Smooth muscle cell (in vitro differentiated cells): ENCODE measurements at regions not wholly inside any gene's neighbourhood (a gene's known extent, or its start where the extent isn't known, plus 50 kb on each side); places are given as distances from the start of the nearest gene placed in this dataset.

ENCODE experiments used
- DNase-seq: peaks from one replicate; lab custom pipeline; 2025; ENCODE audit not compliant: unreplicated experiment; lab: John Stamatoyannopoulos, UW
- H2AFZ ChIP-seq: fragments of 200-600 bp; sonication (generic); 2 replicates; pipeline ENCODE4 v1.6.0; 2016; ENCODE audit warnings: antibody characterized with exemption, low read depth, mild to moderate bottlenecking
- H3F3A ChIP-seq: fragments of 200-600 bp; sonication (generic); 2 replicates; pipeline ENCODE4 v1.6.0; 2017; ENCODE audit warnings: antibody characterized with exemption, low read depth
- H3K27ac ChIP-seq: fragments of 200-600 bp; sonication (generic); 2 replicates; pipeline ENCODE4 v1.5.1; 2016; ENCODE audit warnings: low read depth, mild to moderate bottlenecking
- H3K27me3 ChIP-seq: fragments of 200-600 bp; sonication (generic); 2 replicates; pipeline ENCODE4 v1.6.1; 2016; ENCODE audit warnings: low read depth, mild to moderate bottlenecking
- H3K36me3 ChIP-seq: fragments of 200-600 bp; sonication (generic); 2 replicates; pipeline ENCODE4 v1.5.1; 2016; ENCODE audit warnings: low read depth
- H3K4me1 ChIP-seq: fragments of 200-600 bp; sonication (generic); 2 replicates; pipeline ENCODE4 v1.5.1; 2016; ENCODE audit warnings: low read depth
- H3K4me2 ChIP-seq: fragments of 200-600 bp; sonication (generic); 2 replicates; pipeline ENCODE4 v1.6.0; 2016; ENCODE audit warnings: mild to moderate bottlenecking
- H3K4me3 ChIP-seq: fragments of 200-600 bp; sonication (generic); 2 replicates; pipeline ENCODE4 v1.5.1; 2016; ENCODE audit warnings: mild to moderate bottlenecking
- H3K79me2 ChIP-seq: fragments of 200-600 bp; sonication (generic); 2 replicates; pipeline ENCODE4 v1.6.0; 2016; ENCODE audit warnings: low read depth, mild to moderate bottlenecking
- H3K9ac ChIP-seq: fragments of 200-600 bp; sonication (generic); 2 replicates; pipeline ENCODE4 v1.6.0; 2016; ENCODE audit warnings: low read depth
- H3K9me3 ChIP-seq: fragments of 200-600 bp; sonication (generic); replicated peaks from 2 replicates; pipeline ENCODE4 v1.5.1; 2016; ENCODE audit warnings: low read depth
- H4K20me1 ChIP-seq: fragments of 200-600 bp; sonication (generic); 2 replicates; pipeline ENCODE4 v1.6.0; 2016; ENCODE audit warnings: low read depth
- CTCF ChIP-seq: fragments of 200-600 bp; sonication (generic); IDR thresholded peaks from 2 replicates; pipeline ENCODE4 v1.5.1; 2017; ENCODE audit warnings: borderline replicate concordance, mild to moderate bottlenecking, antibody characterized with exemption; ENCODE audit not compliant: insufficient read depth, poor library complexity, severe bottlenecking
- WGBS: methylation state at CpG from one replicate; pipeline ENCODE4 v1.1.7; 2016; ENCODE audit warnings: low lambda C conversion rate; 5-methylcytosine and 5-hydroxymethylcytosine counted together

DNA sequence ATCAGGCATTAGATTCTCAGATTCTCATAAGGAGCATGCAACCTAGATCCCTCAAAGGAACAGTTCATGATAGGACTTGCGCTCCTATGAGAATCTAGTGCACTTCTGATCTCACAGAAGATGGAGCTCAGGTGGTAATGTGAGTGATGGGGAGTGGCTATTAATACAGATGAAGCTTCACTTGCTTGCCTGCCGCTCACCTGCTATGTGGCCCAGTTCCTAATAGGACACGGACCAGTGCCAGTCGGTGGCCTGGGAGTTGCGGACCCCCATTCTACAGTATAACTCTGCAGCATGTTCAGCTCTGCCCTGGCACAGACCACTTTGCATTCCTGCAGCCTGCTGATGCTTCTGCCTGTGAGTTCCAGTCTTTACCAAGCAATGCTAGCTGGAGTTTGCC lies 581.3 kb upstream of the KLF4 start:
- H3K4me1 ChIP-seq, result no peaks in the 10 kb centered on the region
- H3K9ac ChIP-seq, result no peak overlapping the region
- H4K20me1 ChIP-seq, result no peaks in the 10 kb centered on the region
- H3K4me2 ChIP-seq, result no peak overlapping the region
- no peaks in the 10 kb centered on the region for H3F3A ChIP-seq
- no peaks in the 10 kb centered on the region for H3K36me3 ChIP-seq
- H3K4me3 ChIP-seq, result no peak overlapping the region
- no peak overlapping the region for H2AFZ ChIP-seq
- DNase-seq, result no peak
- H3K27me3 ChIP-seq, result no peaks in the 10 kb centered on the region
- no peaks in the 10 kb centered on the region for H3K79me2 ChIP-seq
- no peak overlapping the region for H3K27ac ChIP-seq
- TF ChIP-seq CTCF, result no peak
- H3K9me3 ChIP-seq, result no peaks in the 10 kb centered on the region
- 97% methylated on average over 5 of the region's 5 CpGs for WGBS

DNA sequence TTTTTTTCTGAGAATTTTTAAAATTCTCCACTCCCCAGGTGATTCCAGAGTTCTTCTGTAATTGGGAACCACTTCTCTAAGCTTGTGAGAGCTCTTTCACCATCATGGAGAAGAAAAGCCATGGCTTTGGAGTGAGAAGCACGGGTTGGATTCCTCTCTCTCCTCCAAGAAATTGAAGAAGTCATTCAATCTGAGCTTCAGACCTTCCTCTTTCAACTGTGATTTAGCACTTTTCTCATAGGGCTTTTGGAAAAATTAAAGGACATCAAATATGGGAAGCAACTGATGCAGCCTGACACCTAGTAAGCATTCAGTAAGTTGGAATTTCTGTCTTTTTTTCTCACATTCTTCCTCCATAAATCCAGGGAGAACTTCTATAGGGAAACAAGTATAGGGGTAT lies 580.4 kb upstream of the KLF4 start:
- H4K20me1 ChIP-seq, result no peaks in the 10 kb centered on the region
- no peaks in the 10 kb centered on the region for H3K9me3 ChIP-seq
- no peak overlapping the region for H2AFZ ChIP-seq
- no peaks in the 10 kb centered on the region for H3K27me3 ChIP-seq
- 86% methylated on average over 1 of the region's 1 CpG for WGBS
- no peaks in the 10 kb centered on the region for H3F3A ChIP-seq
- H3K4me1 ChIP-seq, result no peaks in the 10 kb centered on the region
- no peak overlapping the region for H3K9ac ChIP-seq
- no peak for DNase-seq
- H3K27ac ChIP-seq, result no peak overlapping the region
- H3K4me3 ChIP-seq, result no peak overlapping the region
- no peaks in the 10 kb centered on the region for H3K79me2 ChIP-seq
- H3K4me2 ChIP-seq, result no peak overlapping the region
- no peak for TF ChIP-seq CTCF
- H3K36me3 ChIP-seq, result no peaks in the 10 kb centered on the region

DNA sequence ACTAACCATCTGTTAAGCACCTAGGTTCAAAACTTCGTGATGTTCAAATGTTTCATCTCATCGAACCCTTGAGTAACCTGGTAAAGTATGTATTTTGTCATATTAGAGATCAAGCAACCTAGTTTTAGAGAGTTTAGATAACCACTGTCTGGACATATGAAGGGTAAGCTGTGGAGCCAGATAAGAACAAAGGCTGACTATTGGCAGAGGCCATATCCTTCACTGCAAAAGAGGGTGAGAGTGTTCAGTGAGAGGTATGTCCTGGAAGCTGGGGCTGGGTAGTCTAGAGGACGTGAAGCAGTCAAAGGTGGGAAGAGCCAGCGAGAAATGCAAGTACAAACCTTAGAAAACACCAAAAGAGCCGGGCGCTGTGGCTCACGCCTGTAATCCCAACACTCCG lies 573.1 kb upstream of the KLF4 start:
- Histone ChIP-seq H3K9ac (no peak overlapping the region), H3K4me2 (no peak overlapping the region), H3K36me3 (no peaks in the 10 kb centered on the region), H3K79me2 (no peaks in the 10 kb centered on the region), H3K27ac (no peak overlapping the region), H2AFZ (no peak overlapping the region), H3K4me1 (peaks cover 18% of the 10 kb centered on the region), H4K20me1 (no peaks in the 10 kb centered on the region), H3K9me3 (no peaks in the 10 kb centered on the region), H3F3A (peaks cover 9% of the 10 kb centered on the region), H3K27me3 (peaks cover 3% of the 10 kb centered on the region), H3K4me3 (no peak overlapping the region)
- WGBS, result 97% methylated on average over 8 of the region's 8 CpGs
- no peak for TF ChIP-seq CTCF
- DNase-seq, result no peak

- Histone ChIP-seq H3K4me2 (no peak overlapping the region), H3K9me3 (no peaks in the 10 kb centered on the region), H3K27ac (no peak overlapping the region), H2AFZ (no peak overlapping the region), H3F3A (peaks cover 23% of the 10 kb centered on the region), H3K4me1 (peaks cover 27% of the 10 kb centered on the region), H3K27me3 (peaks cover 3% of the 10 kb centered on the region), H3K36me3 (no peaks in the 10 kb centered on the region), H4K20me1 (no peaks in the 10 kb centered on the region), H3K79me2 (no peaks in the 10 kb centered on the region), H3K4me3 (no peak overlapping the region), H3K9ac (no peak overlapping the region)
- 62% methylated on average over 5 of the region's 5 CpGs for WGBS
- no peak for DNase-seq
- no peak for TF ChIP-seq CTCF
Observed at GRCh38 chr9:108060175-108060574, 570.6 kb upstream of the KLF4 start.
